ENCODE measurements at regions not wholly inside any gene's neighbourhood (a gene's known extent, or its start where the extent isn't known, plus 50 kb on each side); places are given as distances from the start of the nearest gene placed in this dataset.

DNA sequence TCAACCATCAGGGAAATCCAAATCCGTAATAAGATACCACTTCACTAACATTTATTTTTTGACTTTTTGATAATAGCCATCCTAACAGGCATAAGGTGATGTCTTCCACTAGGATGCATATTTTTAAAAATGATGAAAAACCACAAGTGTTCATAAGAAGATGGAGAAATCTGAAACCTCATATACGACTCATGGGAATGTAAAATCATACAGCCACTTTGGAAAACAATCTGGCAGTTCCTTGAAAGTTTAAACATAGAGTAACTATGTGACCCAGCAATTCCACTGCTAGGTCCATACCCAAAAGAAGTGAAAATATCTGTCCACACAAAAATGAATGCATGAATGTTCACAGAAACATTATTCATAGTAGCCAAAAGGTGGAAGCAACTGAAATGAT is 431.0 kb downstream of the ENC1 start:
- TF ChIP-seq CTCF (conservative IDR thresholded peaks at IDR 0.05; ENCODE audit: low read depth, low read length) = no peak
- TF ChIP-seq EZH2 (IDR thresholded peaks at IDR 0.05; ENCODE audit: borderline replicate concordance, low read depth, low read length, poor library complexity, severe bottlenecking) = no peak
